HG03060 (cell line): ENCODE measurements at regions not wholly inside any gene's neighbourhood (a gene's known extent, or its start where the extent isn't known, plus 50 kb on each side); places are given as distances from the start of the nearest gene placed in this dataset.

ENCODE experiments used
- ATAC-seq: cut with Tn5 transposase; IDR thresholded peaks from one replicate; pipeline ENCODE4 v1.9.1; 2021; ENCODE audit warnings: low read depth, moderate number of reproducible peaks; ENCODE audit not compliant: unreplicated experiment

DNA sequence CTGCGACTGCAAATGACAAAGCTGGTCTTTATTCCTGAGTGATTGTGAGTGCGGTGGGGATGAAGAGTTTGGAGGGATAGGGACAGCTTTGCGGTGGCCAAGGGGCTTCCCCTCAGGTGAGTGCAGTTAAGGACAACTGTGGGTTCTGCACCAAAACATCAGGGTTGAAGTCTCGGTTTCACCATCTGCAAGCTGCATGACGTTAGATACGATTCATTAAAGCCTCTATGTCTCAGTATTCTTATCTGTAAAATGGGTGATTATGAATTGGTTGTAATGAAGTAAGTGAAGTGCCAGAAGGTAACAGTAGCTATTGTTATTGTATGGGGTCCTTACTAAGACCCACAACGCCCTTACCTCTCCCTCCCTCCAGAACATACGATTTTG lies 226.8 kb upstream of the DAPK1 start:
- ATAC-seq = no peak

DNA sequence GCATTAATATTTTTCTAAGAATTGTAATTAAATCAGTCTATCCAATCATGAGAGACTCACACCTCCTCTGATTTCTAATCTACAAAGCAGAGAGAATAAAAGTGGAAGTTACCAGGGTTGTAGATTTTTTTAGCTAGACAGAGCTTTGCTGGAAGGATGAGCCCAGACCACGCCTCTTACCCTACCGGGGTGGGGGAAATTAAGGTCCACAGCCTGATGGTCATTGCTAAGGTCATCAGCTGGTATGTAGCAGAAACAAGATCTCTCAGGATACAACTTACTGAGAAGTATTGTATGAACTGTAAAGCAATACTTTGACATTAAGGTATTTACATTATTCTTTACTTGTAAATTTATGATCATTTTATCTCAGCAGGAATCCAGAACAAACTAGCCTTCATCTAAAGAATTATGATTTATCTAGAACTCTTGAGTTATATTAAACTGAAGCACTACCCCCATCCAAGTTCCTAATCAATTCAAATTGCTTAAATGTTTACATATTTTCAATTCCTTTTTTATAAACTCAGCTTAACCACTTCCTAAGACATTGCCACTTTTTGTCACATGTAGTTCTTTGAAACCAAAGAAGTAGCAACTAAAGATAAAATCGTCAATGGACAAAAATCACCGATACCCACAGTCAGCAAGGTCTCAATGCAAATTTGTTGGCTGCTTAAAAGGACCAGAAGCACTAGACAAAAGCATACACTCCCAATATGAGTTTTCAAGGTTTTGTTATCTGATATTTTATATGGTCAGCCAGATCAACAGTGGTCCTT lies 225.8 kb upstream of the DAPK1 start:
- ATAC-seq = peak; percentile 54

DNA sequence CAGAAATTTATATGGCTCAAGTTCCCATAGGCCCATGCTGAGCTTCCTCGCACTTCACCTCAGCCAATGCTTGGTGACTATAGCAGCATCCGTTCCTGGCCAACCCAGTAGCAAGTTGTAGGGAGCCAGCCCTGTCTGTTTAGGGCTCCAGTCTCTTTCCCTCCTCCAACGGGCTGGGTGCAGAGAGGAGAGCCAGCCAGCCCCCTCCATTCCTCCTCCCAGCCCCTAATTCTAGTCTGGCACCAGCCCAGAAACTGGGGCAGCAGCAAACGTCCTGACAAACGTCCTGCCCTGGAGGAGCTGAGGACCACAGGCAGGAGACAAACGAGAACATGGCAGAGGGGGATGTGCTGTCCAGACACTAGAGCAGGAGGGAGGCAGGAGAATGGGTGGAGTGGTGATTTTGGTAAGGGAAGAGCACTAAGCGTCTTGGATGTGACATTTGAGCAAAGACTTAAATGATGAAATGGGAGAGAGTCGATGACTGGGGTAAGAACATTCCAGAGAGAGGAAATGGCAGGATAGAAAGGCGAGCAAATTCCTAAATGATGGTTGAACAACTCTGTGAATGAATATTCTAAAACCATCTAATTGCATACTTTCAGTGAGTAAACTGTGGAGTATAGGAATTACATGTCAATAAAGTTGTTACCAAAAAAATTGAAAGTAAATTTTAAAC lies 222.5 kb upstream of the DAPK1 start:
- no peak for ATAC-seq

DNA sequence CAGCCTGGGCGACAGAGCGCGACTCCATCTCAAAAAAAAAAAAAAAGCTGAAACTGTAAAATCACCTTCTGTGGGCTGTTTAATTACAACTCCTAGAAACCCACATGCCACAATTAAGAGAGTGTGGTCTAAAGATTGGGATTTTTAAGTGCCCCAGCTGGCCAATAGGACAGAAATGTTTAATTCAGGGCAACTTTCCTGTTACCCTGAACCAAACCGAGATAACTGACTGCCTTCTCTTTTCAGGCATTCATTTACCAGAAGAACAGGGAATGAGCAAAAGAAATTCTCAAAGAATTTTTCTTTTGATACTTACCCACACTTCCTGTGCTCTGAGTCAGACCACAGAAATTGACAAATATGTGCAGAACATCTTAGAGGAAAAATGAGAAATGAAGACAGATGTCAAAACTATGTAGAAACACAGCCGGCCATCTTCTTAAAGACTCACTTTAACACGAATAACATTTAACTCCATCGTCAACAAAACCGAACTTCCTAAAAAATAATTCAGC lies 221.3 kb upstream of the DAPK1 start:
- ATAC-seq = no peak

DNA sequence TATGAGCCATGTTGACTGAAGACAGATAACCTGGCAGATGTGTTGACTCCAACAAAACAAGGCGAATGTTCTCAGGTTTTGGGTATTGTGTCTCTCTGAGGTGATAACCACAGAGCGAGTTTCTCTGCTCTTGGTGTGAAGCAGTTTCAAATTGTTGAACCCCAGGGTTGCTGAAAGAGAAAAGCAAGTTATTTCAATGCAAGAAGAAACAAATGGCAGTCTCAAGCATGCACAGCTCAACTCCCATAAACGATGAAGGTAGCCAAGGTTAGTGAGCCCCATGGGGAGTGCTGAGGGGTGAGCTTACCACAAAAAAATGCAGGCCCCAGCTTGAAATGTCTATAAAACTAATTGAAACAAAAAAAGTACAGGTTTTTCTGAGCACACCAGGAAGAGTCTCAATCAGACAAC lies 220.8 kb upstream of the DAPK1 start:
- no peak for ATAC-seq

DNA sequence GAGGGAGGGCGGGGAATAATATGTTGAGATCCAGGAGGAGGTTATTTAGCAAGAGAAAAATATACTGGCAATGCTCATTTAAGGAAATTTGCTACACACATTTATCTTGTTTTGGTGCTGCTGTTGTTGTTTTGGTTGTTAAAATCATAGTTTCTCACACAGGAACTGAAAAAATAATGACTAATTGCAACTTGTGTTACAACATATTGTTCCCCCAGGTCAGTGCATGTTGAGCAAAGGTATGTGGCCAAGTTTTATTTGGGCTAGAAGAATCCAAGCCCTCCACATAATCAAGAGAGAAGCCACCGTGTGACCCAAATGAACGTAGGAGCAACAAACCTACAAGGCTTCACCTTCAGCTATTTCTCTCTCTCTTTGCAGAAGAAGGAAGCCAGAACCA lies 220.3 kb upstream of the DAPK1 start:
- ATAC-seq = no peak

DNA sequence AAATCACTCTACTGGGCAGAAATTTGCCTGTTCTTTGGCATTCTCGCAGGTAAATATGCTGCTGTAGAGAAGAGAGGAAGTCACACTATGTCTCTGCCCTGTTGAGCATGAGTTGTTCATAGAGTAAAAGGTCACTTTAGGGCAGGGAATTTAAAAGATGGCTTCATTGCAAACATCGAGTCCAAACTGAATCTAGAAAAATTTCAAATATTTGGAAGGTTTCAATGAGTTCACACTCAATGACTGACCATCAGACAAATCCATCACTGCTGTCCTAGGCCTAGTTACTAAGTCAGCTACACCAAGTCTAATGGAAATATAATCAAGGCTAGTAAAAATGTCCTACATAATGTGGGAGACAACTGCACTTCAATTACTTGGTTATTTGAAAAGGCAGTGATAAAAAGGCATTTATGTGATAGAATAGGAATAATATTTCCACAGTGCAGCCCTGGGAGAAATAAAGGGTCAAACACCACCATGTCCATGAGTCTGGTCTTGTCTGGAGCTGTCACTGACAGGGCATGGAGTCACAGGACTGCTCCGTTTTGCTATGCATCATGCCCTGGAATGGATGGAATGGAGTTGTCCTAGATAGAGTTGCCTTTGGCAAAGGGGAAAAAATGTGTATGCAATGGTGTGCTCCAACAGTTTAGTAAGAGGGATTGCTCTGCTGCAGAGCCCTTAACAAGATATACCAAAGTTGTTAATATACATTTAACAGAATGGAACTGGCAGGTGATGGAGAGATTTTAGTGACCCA lies 218.5 kb upstream of the DAPK1 start:
- no peak for ATAC-seq

DNA sequence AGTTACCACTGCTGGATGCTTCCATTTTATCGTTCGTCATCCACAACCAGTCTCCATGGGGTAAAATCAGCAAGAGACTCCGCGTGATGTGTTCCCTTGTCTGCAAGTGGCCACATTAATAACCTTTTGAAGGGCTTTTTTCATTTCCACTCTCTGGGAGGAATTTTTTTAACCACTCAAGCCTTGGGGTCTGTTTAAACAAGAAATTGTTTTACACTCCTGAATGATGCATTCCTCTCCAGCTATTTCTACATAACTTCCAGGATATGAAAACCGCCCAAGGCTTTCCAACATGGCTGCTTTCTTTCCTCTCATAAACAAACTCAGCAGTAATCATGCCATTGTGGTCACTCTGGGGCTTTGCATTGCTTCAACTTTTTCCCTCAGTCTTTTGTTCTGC lies 217.2 kb upstream of the DAPK1 start:
- no peak for ATAC-seq

DNA sequence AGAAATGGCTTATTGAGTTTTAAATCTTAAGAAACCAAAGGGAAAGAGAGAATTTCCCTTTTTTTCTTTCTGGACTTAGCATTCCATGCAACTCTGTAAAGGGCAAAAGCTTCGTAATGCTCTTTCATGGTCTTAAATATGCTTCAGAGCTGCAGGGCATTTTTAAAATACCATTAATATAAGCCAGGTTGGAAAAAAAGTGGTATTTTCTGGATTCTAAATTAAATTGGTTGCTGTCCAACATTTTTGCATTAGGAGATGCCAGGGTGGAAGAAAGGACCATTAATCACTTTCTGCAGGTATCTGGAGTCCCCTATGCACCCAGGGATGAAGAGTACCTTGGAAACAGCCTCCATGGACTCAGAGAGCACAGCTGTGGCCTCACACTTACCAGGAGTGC lies 215.1 kb upstream of the DAPK1 start:
- ATAC-seq = no peak

DNA sequence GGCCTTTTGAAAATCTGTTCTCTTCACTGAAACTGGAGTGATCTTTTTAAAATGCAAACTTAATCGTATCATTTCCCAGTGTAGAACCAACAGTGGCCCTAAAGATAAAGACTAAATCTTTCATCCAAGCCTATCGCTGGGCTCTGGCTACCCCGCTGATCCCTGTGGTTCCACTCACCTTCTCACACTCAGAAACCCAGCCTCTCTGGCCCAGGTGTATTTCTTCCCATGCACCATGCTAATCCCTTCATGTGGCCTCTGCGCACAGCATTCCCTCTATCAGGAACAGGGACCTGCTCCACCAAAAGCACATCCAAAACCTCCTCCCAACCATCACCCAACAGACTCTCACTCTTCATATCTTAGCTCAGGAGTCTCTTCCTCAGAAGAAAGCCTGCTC lies 214.1 kb upstream of the DAPK1 start:
- no peak for ATAC-seq

DNA sequence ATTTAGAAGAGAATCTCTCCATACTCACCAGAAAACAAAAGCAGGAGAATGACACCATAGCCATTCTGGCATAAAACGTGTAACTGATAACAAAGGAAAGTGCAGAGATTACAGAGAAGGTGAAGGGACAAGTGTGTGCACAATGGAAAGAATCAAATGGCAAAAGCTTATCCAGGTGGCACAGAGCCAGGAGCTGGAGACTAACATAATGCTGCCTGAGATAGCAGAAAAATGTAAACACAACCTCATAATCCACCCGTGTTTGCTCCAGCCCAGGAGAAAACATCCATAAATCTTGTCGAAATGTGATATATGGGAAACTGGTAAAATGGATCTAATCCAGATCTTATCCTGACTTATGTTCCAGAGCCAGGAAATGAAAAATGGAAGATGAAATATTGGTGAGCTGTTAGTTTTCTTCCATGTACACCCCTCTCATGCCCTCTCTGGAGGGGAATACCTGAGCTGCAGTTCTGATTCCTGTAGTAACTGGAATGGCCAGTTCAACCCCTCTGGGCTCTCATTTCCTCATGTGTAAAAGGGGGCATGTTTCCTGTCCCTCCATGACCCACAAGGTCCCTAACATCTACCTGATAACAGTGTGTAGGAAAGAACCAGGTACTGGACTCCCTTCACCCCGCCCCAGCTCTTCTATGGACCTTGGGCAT lies 212.3 kb upstream of the DAPK1 start:
- no peak for ATAC-seq

DNA sequence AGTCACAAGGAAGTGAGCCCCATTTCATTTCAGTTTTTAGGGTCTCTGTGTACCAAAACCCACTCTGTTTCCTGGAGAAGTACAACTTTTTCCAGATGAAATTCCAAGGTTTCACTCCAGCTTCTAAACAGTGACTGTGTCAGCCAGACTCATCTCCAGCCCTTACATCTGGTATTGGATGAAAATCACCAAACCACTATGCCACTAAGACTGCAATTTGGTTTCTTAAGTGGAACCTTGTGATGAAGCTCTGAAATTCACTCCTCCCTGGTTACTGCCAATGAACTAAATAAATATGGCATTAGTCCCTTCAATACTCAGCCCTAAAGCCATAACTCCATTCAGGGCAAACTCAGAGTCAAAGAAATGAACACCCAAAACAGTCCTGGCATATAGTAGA lies 211.2 kb upstream of the DAPK1 start:
- ATAC-seq = no peak

DNA sequence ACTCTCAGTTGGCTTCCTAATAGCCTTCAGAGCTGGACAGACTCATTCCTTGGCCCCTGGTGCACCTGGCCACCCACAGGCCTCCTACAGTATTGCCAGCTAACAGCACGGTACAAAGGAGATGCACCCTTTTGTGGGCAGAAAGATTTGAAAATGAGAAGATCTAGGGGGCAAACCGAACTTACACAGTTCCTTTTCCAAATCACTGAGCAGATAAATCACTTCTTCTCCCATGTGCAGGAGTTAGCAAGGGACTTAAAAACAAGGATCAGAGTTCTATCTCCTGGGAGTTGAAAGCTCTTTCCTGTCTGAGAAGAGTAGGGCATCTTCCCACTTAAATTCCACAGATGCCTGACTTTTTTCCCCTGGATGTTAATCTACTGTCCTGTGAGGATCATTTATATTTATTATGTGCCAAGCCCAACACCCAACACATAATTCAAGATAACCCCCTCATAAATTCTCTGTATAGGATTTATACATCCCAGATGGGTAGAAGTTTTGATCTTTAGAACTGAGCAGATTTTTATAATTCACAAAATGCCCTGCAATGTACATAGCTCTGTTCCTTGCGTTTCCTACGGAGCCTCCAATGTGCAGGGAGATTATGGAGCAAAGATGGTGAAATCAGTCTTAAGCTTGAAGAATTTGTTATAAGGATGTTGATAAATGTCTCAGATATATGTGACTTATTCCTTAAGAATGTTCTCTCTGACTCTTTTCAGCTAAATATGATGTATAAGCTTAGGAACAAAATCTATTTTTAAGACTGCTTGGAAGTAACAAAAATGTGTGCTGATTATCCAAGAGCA lies 207.2 kb upstream of the DAPK1 start:
- ATAC-seq = no peak

DNA sequence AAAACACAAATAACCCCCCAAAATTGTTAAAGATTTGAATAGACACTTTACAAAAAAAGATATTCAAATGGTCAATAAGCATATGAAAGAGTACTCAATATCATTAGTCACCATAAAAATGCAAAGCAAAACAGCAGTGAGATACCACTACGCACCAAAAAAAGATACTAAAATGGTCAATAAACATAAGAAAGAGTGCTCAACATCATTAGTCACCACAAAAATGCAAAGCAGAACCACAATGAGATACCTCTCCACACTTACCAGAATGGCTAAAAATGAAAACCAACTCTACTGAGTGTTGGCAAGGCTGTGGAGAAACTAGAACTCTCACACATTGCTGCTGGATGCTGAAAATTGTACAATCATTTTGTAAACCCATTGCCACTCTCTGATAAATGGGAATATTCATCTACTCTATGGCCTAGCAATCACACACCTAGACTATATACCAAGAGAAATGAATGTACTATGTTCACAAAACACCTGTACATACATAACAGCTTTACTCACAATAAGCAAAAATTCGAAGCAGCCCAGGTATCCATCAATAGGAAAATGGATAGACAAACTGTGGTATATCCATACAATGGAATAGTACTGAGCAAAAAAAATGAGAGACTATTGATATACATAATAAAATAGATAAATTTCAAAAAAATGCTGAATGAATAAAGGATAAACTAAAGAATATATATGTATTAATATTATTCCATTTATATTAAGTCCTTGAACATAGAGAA lies 205.0 kb upstream of the DAPK1 start:
- ATAC-seq = no peak

DNA sequence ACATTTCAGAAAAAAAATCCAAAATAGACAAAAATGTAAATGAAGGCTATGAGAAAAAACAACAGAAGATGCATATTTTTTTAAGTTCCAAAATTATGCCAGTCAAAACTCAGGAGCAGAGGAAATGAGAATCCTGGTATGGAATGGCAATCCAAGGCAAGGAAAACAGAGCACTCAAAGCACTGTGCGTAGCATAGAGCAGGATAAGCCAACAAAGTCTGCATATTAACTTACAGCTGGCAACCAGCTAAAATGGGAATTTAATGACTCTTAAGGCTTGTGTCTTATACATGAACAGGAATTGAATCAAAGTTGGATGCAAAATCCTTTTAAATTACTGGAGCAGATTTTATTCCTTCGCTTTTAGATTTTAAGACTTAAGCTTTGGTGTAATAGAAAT lies 203.5 kb upstream of the DAPK1 start:
- no peak for ATAC-seq

DNA sequence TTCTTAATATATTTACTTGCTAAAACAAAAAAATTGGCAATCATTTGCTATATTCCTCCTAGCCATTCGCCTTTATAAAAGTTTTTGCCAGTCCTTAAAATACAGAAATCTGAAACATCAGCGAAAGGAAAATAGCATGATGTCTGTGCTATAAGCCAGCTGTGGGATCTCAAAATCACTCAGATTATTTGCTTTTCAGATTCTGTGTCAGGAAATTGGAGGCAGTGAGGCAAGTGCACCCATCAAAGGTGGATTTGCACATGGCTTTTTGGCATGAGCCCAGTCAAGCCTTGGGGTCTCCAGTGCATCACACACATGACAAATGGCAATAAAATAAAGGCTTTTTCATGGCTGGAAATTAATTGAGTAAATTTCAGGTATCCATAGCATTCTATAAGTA lies 196.8 kb upstream of the DAPK1 start:
- ATAC-seq = no peak

DNA sequence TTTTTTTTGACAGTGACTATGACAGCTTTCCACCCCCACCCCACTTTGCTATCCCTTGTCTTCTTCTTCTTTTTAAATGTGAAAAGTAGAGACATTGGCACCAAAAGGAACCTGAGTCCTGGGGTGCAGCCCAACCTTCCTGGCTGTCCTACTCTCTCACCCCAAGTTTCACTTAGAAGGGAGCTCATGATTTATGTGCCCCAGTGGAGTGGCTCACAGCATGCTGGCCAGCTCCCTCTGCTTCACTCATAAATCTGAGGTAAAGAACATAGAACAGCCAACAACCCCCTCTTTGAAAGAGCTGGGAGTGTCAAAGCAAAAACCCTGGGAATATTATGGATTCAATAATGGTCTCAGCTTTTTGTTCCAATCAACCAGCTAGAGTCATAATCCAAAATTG lies 196.3 kb upstream of the DAPK1 start:
- no peak for ATAC-seq

DNA sequence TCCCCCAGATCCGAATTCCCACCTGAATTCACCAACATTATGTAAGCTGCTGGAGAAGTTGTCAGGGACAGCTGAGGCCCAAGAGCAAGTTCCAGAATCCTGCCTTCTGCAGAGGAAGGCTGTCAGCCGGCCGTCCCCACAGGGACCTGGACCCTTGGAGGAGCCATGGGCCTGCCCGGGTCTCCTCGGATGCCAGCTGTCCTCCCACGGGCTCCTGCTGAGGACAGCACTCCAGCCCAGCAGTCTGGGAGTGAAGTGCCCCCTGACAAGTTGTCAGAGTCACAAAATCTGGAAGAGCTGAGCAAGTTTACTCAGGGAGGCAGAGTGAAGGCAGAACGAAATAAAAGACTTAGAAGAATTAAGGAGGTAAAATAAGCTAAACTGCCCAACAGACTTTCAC lies 192.5 kb upstream of the DAPK1 start:
- no peak for ATAC-seq

DNA sequence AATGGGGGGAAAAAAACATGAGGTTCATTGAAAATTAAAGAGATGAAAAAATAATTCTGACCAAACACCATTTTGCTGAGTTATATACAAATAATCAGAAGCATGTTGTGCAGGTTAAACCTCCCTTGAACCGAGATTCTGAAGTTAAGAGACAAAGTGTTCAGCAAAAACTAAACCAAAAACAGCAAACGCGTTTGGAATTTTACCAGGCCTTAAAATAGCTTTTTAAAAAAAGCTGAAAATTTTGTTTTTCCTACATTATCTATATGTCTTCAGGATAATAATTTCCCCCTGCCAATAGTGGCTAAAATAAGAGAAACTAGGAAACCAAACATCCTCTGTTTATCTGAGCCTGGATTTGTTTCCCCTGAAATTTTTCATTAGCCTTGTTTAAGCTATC lies 191.7 kb upstream of the DAPK1 start:
- ATAC-seq = no peak
